Ascending aorta (tissue), 2 donors: ENCODE measurements at regions not wholly inside any gene's neighbourhood (a gene's known extent, or its start where the extent isn't known, plus 50 kb on each side); places are given as distances from the start of the nearest gene placed in this dataset.

Experiments used
- DNase-seq, 2 donors: peaks; one replicate each; pipeline ENCODE4 v3.0.0-alpha.2; 2019; ENCODE audit warnings: low spot score in 2 of 2
- H3K27ac ChIP-seq, 2 donors: fragments of 200-600 bp; sonication (generic); one replicate each; pipeline ENCODE4 v1.5.1; 2016 to 2017; ENCODE audit warnings: mild to moderate bottlenecking in 1 of 2
- H3K27me3 ChIP-seq: fragments of 200-600 bp; sonication (generic); one replicate; pipeline ENCODE4 v1.5.1; 2017
- H3K36me3 ChIP-seq, 2 donors: fragments of 200-600 bp; sonication (generic); one replicate each; pipeline ENCODE4 v1.5.1; 2016
- H3K4me1 ChIP-seq, 2 donors: fragments of 200-600 bp; sonication (generic); one replicate each; pipeline ENCODE4 v1.5.1; 2016 to 2017; ENCODE audit warnings: mild to moderate bottlenecking in 1 of 2
- H3K4me3 ChIP-seq, 2 donors: fragments of 200-600 bp; sonication (generic); one replicate each; pipeline ENCODE4 v1.5.1; 2016 to 2017; ENCODE audit warnings: mild to moderate bottlenecking in 1 of 2
- H3K9me3 ChIP-seq, 2 donors: fragments of 200-600 bp; sonication (generic); one replicate each; pipeline ENCODE4 v1.5.1; 2016
- intact Hi-C: fragments of 100-400 bp; cut with DNase I; formaldehyde crosslinking; loops from one replicate; pipeline ENCODE4 v1.15.1; 2023
- TF ChIP-seq, protein P1 (sequence below), 3 experiments: fragments of 200-600 bp in 2 of 3; fragments of 450-650 bp in 1 of 3; sonication (generic) in 2 of 3; IDR thresholded peaks; one replicate each; pipeline ENCODE4 v1.5.1; 2016 to 2019; ENCODE audit warnings: antibody characterized with exemption in 3 of 3, mild to moderate bottlenecking in 1 of 3, moderate library complexity in 1 of 3

DNA sequence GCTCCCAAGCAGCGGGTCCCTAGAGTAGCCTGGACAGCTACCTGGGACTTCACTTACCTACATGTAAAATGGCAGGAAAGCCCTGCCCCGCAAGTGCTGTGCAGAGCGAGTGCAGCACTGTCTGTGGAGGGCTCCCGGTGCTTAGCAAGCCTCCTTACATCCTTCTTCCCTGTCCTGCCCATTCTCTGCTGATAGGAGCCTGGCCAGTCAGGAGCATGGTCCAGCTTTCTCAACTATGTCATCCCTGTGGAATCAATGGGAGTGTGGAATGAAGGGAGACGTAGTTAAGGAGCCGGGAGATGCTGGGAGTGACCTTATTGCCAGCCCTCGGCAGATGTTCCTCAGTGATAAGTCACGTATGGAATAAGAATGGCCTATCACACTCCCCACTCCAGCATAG is 661.9 kb upstream of the ID2 start:
- no peak for DNase-seq
- Histone ChIP-seq H3K9me3 (no peaks in the 10 kb centered on the region), H3K27me3 (no peaks in the 10 kb centered on the region), H3K4me1 (no peaks in the 10 kb centered on the region), H3K36me3 (no peaks in the 10 kb centered on the region), H3K4me3 (no peak overlapping the region), H3K27ac (no peak overlapping the region)
- intact Hi-C loops = no loop called here
- TF ChIP-seq, protein P1, sequence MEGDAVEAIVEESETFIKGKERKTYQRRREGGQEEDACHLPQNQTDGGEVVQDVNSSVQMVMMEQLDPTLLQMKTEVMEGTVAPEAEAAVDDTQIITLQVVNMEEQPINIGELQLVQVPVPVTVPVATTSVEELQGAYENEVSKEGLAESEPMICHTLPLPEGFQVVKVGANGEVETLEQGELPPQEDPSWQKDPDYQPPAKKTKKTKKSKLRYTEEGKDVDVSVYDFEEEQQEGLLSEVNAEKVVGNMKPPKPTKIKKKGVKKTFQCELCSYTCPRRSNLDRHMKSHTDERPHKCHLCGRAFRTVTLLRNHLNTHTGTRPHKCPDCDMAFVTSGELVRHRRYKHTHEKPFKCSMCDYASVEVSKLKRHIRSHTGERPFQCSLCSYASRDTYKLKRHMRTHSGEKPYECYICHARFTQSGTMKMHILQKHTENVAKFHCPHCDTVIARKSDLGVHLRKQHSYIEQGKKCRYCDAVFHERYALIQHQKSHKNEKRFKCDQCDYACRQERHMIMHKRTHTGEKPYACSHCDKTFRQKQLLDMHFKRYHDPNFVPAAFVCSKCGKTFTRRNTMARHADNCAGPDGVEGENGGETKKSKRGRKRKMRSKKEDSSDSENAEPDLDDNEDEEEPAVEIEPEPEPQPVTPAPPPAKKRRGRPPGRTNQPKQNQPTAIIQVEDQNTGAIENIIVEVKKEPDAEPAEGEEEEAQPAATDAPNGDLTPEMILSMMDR (IDR thresholded peaks at IDR 0.05) = no peak

DNA sequence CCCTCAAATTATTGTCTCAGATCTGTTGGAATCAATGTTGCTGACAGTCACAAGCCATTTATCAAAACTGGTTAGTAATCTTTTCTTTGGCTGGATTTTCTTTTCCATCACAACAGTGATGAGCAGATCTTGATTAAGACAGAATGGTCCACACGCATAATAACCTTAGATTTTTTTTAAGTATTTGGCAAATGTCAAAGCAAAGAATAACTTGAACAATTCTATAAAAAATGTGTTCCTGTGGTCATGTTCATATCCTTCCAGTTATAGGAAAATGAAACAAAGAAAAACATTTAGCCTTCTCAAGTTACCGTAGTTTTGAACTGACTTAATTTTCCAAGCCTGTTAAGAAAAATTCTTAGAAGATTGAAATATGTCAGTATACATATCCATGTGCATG is 659.9 kb upstream of the ID2 start:
- DNase-seq = no peak
- Histone ChIP-seq H3K27me3 (no peaks in the 10 kb centered on the region), H3K9me3 (no peaks in the 10 kb centered on the region), H3K27ac (no peak overlapping the region), H3K4me1 (no peaks in the 10 kb centered on the region), H3K36me3 (no peaks in the 10 kb centered on the region), H3K4me3 (no peak overlapping the region)
- intact Hi-C loops = no loop called here
- TF ChIP-seq, protein P1 (IDR thresholded peaks at IDR 0.05) = no peak

DNA sequence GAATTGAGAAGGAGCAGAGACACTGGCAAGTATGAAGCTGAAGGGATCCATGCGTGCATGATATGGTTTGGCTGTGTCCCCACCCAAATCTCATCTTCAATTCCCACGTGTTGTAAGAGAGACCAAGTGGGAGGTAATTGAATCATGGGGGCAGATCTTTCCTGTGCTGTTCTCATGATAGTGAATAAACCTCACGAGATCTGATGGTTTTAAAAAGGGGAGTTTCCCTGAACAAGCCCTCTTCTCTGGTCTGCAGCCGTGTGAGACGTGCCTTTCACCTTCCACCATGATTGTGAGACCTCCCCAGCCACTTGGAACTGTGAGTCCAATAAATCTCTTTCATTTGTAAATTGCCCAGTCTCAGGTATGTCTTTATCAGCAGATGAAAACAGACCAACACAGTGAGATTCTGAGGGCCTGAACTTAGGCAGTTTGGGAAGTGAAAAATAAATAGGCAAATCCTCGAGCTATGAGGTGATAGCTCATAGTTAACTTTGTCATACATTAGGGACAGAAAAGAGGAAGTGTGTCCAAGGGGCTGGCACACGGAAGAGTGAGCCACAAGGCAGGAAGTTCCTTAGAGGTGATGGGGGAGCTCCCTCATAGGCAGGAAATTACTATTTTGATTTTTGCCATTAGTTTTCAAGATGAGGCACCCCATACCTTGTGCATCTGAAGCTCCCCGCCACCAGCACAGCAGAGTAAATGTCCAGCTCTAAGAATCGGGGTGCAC is 658.8 kb upstream of the ID2 start:
- H3K27me3 ChIP-seq = no peaks in the 10 kb centered on the region
- no peak overlapping the region for H3K4me3 ChIP-seq
- H3K4me1 ChIP-seq = no peaks in the 10 kb centered on the region
- DNase-seq = no peak
- no peaks in the 10 kb centered on the region for H3K9me3 ChIP-seq
- no peak overlapping the region for H3K27ac ChIP-seq
- intact Hi-C loops = no loop called here
- TF ChIP-seq, protein P1 (IDR thresholded peaks at IDR 0.05) = no peak
- H3K36me3 ChIP-seq = no peaks in the 10 kb centered on the region

DNA sequence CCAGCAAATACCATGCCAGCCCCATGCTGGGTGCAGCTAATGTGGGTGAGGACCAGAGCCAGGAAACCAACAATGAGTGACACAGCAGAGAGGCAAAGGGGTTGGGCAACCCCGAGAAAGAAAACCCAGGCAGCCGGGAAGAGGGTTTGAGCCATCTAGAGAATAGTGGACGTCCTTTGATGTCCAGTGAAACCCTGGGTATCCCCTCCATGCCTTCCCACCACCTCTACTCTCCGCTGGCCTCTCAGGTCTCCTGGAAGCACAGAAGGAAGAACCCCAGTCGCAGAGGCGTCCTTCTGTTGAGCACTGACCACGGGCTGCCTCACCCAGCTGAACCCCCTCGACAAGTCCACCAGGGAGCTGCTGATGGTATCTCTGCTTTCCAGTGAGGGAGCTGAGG is 657.4 kb upstream of the ID2 start:
- no peaks in the 10 kb centered on the region for H3K27me3 ChIP-seq
- intact Hi-C loops = no loop called here
- H3K4me3 ChIP-seq = no peak overlapping the region
- H3K36me3 ChIP-seq = no peaks in the 10 kb centered on the region
- no peak for DNase-seq
- TF ChIP-seq, protein P1 (IDR thresholded peaks at IDR 0.05) = no peak
- H3K4me1 ChIP-seq = no peaks in the 10 kb centered on the region
- H3K27ac ChIP-seq = no peak overlapping the region
- no peaks in the 10 kb centered on the region for H3K9me3 ChIP-seq

DNA sequence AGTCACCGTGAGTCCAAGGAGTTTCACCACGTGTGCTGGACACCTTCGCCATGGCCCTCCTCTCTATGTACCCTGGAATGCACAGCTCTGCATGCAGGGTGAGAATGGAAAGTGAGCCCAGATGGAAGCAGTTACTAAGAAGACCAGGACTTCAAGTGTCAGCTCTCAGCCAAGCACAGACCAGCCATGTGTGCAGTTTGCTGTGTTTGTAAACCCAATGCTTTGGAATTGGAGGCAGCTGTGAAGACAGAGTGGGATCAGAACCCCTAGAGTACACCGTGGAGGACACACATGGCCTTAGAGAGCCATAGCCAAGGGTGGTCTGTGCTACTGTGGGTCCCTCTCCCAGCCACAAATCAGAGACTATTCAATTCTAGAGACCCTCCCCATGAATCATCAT is 655.5 kb upstream of the ID2 start:
- H3K9me3 ChIP-seq = no peaks in the 10 kb centered on the region
- H3K36me3 ChIP-seq = no peaks in the 10 kb centered on the region
- no peak for DNase-seq
- H3K27ac ChIP-seq = no peak overlapping the region
- H3K4me1 ChIP-seq = no peaks in the 10 kb centered on the region
- intact Hi-C loops = no loop called here
- no peak overlapping the region for H3K4me3 ChIP-seq
- TF ChIP-seq, protein P1 (IDR thresholded peaks at IDR 0.05) = no peak
- no peaks in the 10 kb centered on the region for H3K27me3 ChIP-seq

DNA sequence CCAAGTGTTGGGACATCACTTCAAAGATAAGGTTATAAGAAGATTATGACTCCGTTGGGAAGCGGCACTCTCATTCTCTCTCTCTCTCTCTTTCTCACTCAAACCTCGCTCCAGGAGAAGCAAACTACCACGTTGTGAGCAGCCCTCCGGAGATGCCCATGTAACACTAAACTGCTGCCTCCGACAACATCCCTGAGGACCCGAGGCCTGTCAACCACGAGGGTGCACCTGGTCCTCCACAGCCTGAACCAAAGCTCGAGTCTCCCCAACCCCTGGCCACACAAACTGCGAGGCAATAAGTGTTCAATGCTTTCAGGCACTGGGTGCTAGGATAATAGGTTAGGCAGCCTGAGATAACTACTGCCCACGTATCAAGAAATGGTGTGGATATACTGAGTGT is 654.5 kb upstream of the ID2 start:
- TF ChIP-seq, protein P1 (IDR thresholded peaks at IDR 0.05) = no peak
- Histone ChIP-seq H3K36me3 (no peaks in the 10 kb centered on the region), H3K9me3 (no peaks in the 10 kb centered on the region), H3K4me3 (no peak overlapping the region), H3K27me3 (no peaks in the 10 kb centered on the region), H3K4me1 (no peaks in the 10 kb centered on the region), H3K27ac (no peak overlapping the region)
- intact Hi-C loops = no loop called here
- no peak for DNase-seq
